ENCODE measurements at regions not wholly inside any gene's neighbourhood (a gene's known extent, or its start where the extent isn't known, plus 50 kb on each side); places are given as distances from the start of the nearest gene placed in this dataset.

DNA sequence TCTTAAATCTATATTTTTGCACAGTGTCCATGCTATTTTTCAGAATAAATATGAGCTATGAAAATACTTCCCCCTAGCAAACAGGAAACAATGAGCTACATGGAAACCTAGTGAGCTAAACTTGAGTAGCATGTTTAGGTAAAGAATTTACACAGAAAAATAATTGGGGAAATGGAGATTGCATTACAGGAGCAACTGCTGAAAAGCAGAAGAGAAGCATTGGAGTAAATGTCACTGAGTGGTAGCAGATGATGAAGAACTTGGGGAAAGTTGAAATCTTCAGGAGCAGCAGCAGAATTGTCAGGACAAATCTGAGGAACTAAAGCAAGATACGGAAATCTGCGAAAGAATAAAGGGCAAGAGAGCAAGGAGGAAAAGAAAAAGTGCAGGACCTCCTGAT lies 610.3 kb downstream of the TLE1 start:
- H3K4me1 ChIP-seq (ENCODE audit: insufficient read depth, low read length) = no peaks in the 10 kb centered on the region
- H3K36me3 ChIP-seq (ENCODE audit: insufficient read depth, low read length) = no peaks in the 10 kb centered on the region
- Mint-ChIP-seq H3K27ac (no peak overlapping the region), H3K4me1 (ENCODE audit: low read depth) (no peaks in the 10 kb centered on the region), H3K36me3 (ENCODE audit: low read depth) (no peaks in the 10 kb centered on the region), H3K27me3 (no peaks in the 10 kb centered on the region), H3K4me3 (no peak overlapping the region), H3K9me3 (peaks cover 6% of the 10 kb centered on the region)
- ATAC-seq (ENCODE audit: poor library complexity) (no peak), DNase-seq (no peak)
- H3K4me3 ChIP-seq (ENCODE audit: low read length) = no peak overlapping the region
- no peak overlapping the region for H3K27ac ChIP-seq (ENCODE audit: low read depth in 1 of 2, low read length in 2 of 2)
- intact Hi-C loops (cut with DNase I, micrococcal nuclease) = no loop called here
- TF ChIP-seq, protein P1, sequence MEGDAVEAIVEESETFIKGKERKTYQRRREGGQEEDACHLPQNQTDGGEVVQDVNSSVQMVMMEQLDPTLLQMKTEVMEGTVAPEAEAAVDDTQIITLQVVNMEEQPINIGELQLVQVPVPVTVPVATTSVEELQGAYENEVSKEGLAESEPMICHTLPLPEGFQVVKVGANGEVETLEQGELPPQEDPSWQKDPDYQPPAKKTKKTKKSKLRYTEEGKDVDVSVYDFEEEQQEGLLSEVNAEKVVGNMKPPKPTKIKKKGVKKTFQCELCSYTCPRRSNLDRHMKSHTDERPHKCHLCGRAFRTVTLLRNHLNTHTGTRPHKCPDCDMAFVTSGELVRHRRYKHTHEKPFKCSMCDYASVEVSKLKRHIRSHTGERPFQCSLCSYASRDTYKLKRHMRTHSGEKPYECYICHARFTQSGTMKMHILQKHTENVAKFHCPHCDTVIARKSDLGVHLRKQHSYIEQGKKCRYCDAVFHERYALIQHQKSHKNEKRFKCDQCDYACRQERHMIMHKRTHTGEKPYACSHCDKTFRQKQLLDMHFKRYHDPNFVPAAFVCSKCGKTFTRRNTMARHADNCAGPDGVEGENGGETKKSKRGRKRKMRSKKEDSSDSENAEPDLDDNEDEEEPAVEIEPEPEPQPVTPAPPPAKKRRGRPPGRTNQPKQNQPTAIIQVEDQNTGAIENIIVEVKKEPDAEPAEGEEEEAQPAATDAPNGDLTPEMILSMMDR (IDR thresholded peaks at IDR 0.05) = no peak
- no peaks in the 10 kb centered on the region for H3K27me3 ChIP-seq (ENCODE audit: control insufficient read depth in 1 of 2, insufficient read depth in 2 of 2, low read length in 2 of 2)
- POLR2A ChIA-PET = no interaction called here
- H3K9me3 ChIP-seq (ENCODE audit: control insufficient read depth in 1 of 2, insufficient read depth in 1 of 2, low read length in 2 of 2) = peaks cover 0 to 3% of the 10 kb centered on the region in 2 experiments
- CTCF ChIA-PET = no interaction called here

- ChIA-PET CTCF (no interaction called here), POLR2A (no interaction called here)
- H3K9me3 Mint-ChIP-seq = peaks cover 6% of the 10 kb centered on the region
- no peaks in the 10 kb centered on the region for H3K4me1 ChIP-seq (ENCODE audit: insufficient read depth, low read length)
- H3K4me3 Mint-ChIP-seq = no peak overlapping the region
- H3K4me1 Mint-ChIP-seq (ENCODE audit: low read depth) = no peaks in the 10 kb centered on the region
- H3K27me3 Mint-ChIP-seq = no peaks in the 10 kb centered on the region
- DNase-seq = no peak
- intact Hi-C loops (cut with DNase I, micrococcal nuclease) = no loop called here
- no peaks in the 10 kb centered on the region for H3K36me3 Mint-ChIP-seq (ENCODE audit: low read depth)
- TF ChIP-seq, protein P1 (IDR thresholded peaks at IDR 0.05) = no peak
- no peak overlapping the region for H3K27ac Mint-ChIP-seq
- H3K4me3 ChIP-seq (ENCODE audit: low read length) = no peak overlapping the region
- H3K27me3 ChIP-seq (ENCODE audit: control insufficient read depth in 1 of 2, insufficient read depth in 2 of 2, low read length in 2 of 2) = no peaks in the 10 kb centered on the region
- no peaks in the 10 kb centered on the region for H3K36me3 ChIP-seq (ENCODE audit: insufficient read depth, low read length)
- no peak overlapping the region for H3K27ac ChIP-seq (ENCODE audit: low read depth in 1 of 2, low read length in 2 of 2)
- ATAC-seq (ENCODE audit: poor library complexity) = no peak
- peaks cover 0 to 3% of the 10 kb centered on the region in 2 experiments for H3K9me3 ChIP-seq (ENCODE audit: control insufficient read depth in 1 of 2, insufficient read depth in 1 of 2, low read length in 2 of 2)
Observed at GRCh38 chr9:81078555-81078954, 610.8 kb downstream of the TLE1 start.

GRCh38 chr9:81077572-81077971 lies 611.8 kb downstream of the TLE1 start:
- H3K9me3 Mint-ChIP-seq = peaks cover 6% of the 10 kb centered on the region
- Histone ChIP-seq H3K4me3 (ENCODE audit: low read length) (no peak overlapping the region), H3K4me1 (ENCODE audit: insufficient read depth, low read length) (no peaks in the 10 kb centered on the region), H3K9me3 (ENCODE audit: control insufficient read depth in 1 of 2, insufficient read depth in 1 of 2, low read length in 2 of 2) (peaks cover 0 to 3% of the 10 kb centered on the region in 2 experiments), H3K27me3 (ENCODE audit: control insufficient read depth in 1 of 2, insufficient read depth in 2 of 2, low read length in 2 of 2) (no peaks in the 10 kb centered on the region), H3K27ac (ENCODE audit: low read depth in 1 of 2, low read length in 2 of 2) (no peak overlapping the region), H3K36me3 (ENCODE audit: insufficient read depth, low read length) (no peaks in the 10 kb centered on the region)
- TF ChIP-seq, protein P1 (IDR thresholded peaks at IDR 0.05) = no peak
- DNase-seq = no peak
- ChIA-PET POLR2A (interaction anchor here (0.7 kb wide), 1 partner anchor 88 kb away, joined by 3 read pairs; no protein-coding TSS in a partner anchor), CTCF (no interaction called here)
- no peaks in the 10 kb centered on the region for H3K36me3 Mint-ChIP-seq (ENCODE audit: low read depth)
- intact Hi-C loops (cut with DNase I, micrococcal nuclease) = no loop called here
- H3K4me3 Mint-ChIP-seq = no peak overlapping the region
- no peaks in the 10 kb centered on the region for H3K27me3 Mint-ChIP-seq
- no peaks in the 10 kb centered on the region for H3K4me1 Mint-ChIP-seq (ENCODE audit: low read depth)
- no peak overlapping the region for H3K27ac Mint-ChIP-seq
- no peak for ATAC-seq (ENCODE audit: poor library complexity)

All from CD4-positive, alpha-beta T cell (primary cell).